ENCODE measurements at regions not wholly inside any gene's neighbourhood (a gene's known extent, or its start where the extent isn't known, plus 50 kb on each side); places are given as distances from the start of the nearest gene placed in this dataset.

DNA sequence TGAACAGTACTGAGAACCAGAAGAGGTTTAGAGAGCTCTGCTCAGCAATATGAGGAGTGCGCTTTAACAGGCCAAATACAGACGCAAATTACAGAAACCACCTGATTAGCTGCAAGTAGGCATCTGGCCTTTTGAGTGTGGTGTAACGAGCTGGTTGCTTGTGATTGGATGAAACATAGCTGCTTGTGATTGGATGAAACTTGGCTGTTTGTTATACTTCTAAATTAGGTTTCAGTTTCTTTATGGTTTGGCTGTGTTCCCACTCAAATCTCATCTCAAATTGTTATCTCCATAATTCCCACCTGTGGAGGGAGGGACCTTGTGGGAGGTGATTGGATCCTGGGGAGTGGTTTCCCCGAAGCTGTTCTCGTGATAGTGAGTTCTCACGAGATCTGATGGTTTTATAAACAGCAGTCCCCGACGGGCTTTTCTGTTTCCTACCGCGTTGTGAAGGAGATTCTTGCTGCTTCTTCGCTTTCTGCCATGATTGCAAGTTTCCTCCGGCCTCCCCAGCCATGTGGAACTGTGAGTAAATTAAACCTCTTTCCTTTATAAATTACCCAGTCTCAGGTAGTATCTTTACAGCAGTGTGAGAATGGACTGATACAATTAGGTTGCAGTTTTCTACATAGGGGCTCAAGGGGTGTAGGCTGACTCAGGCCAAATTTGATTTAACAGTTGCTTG, 655.9 kb upstream of the MAN1A1 start (continued):
- TF ChIP-seq FOXJ3 (CRISPR knock-in tag; IDR thresholded peaks at IDR 0.05; ENCODE audit: borderline replicate concordance) (peak; percentile 33; the same call in 1 of the 2 replicates), GZF1 (CRISPR knock-in tag; IDR thresholded peaks at IDR 0.05) (no peak), REPIN1 (CRISPR knock-in tag; IDR thresholded peaks at IDR 0.05; ENCODE audit: borderline replicate concordance, low read depth) (peak; percentile 48; the same call in 1 of the 2 replicates), MIXL1 (CRISPR knock-in tag; IDR thresholded peaks at IDR 0.05) (no peak; the same call in 1 of the 2 replicates), ARID5B (CRISPR knock-in tag; IDR thresholded peaks at IDR 0.05) (peak; percentile 29; the same call in 1 of the 2 replicates), ZNF30 (CRISPR knock-in tag; IDR thresholded peaks at IDR 0.05) (no peak), DNMT1 (CRISPR knock-in tag; IDR thresholded peaks at IDR 0.05) (no peak), ZNF761 (CRISPR knock-in tag; conservative IDR thresholded peaks at IDR 0.05) (no peak), ZNF292 (CRISPR knock-in tag; IDR thresholded peaks at IDR 0.05; ENCODE audit: borderline replicate concordance, low read depth) (0 out of 2 replicates have a peak, but pooled peaks have one; percentile 35), POLR2AphosphoS5 (IDR thresholded peaks at IDR 0.05; ENCODE audit: low read depth, low read length) (peak; percentile 89), GPBP1L1 (CRISPR knock-in tag; IDR thresholded peaks at IDR 0.05) (no peak), TCF7L2 (IDR thresholded peaks at IDR 0.05; ENCODE audit: low read depth, low read length) (no peak), ZMYM3 (CRISPR knock-in tag; IDR thresholded peaks at IDR 0.05) (no peak), SYNCRIP (IDR thresholded peaks at IDR 0.05; ENCODE audit: insufficient read depth, low read depth, low read length) (no peak), ZSCAN9 (CRISPR knock-in tag; IDR thresholded peaks at IDR 0.05; ENCODE audit: borderline replicate concordance) (no peak), SNAI1 (CRISPR knock-in tag; IDR thresholded peaks at IDR 0.05; ENCODE audit: borderline replicate concordance) (no peak)
- TF ChIP-seq, protein P1, sequence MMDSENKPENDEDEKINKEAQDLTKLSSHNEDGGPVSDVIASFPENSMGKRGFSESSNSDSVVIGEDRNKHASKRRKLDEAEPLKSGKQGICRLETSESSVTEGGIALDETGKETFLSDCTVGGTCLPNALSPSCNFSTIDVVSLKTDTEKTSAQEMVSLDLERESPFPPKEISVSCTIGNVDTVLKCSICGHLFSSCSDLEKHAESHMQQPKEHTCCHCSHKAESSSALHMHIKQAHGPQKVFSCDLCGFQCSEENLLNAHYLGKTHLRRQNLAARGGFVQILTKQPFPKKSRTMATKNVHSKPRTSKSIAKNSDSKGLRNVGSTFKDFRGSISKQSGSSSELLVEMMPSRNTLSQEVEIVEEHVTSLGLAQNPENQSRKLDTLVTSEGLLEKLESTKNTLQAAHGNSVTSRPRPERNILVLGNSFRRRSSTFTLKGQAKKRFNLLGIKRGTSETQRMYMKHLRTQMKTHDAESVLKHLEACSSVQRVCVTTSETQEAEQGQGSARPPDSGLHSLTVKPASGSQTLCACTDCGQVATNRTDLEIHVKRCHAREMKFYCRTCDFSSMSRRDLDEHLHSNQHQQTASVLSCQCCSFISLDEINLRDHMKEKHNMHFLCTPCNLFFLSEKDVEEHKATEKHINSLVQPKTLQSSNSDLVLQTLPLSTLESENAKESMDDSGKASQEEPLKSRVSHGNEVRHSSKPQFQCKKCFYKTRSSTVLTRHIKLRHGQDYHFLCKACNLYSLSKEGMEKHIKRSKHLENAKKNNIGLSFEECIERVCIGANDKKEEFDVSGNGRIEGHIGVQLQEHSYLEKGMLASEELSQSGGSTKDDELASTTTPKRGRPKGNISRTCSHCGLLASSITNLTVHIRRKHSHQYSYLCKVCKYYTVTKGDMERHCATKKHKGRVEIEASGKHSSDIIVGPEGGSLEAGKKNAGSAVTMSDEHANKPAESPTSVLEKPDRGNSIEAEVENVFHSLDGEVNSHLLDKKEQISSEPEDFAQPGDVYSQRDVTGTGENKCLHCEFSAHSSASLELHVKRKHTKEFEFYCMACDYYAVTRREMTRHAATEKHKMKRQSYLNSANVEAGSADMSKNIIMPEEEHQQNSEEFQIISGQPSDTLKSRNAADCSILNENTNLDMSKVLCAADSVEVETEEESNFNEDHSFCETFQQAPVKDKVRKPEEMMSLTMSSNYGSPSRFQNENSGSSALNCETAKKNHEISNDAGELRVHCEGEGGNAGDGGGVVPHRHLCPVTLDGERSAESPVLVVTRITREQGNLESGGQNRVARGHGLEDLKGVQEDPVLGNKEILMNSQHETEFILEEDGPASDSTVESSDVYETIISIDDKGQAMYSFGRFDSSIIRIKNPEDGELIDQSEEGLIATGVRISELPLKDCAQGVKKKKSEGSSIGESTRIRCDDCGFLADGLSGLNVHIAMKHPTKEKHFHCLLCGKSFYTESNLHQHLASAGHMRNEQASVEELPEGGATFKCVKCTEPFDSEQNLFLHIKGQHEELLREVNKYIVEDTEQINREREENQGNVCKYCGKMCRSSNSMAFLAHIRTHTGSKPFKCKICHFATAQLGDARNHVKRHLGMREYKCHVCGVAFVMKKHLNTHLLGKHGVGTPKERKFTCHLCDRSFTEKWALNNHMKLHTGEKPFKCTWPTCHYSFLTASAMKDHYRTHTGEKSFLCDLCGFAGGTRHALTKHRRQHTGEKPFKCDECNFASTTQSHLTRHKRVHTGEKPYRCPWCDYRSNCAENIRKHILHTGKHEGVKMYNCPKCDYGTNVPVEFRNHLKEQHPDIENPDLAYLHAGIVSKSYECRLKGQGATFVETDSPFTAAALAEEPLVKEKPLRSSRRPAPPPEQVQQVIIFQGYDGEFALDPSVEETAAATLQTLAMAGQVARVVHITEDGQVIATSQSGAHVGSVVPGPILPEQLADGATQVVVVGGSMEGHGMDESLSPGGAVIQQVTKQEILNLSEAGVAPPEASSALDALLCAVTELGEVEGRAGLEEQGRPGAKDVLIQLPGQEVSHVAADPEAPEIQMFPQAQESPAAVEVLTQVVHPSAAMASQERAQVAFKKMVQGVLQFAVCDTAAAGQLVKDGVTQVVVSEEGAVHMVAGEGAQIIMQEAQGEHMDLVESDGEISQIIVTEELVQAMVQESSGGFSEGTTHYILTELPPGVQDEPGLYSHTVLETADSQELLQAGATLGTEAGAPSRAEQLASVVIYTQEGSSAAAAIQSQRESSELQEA (CRISPR knock-in tag; IDR thresholded peaks at IDR 0.05; ENCODE audit: not compliant biosample characterization): no peak
